A673 (cell line): ENCODE measurements at regions not wholly inside any gene's neighbourhood (a gene's known extent, or its start where the extent isn't known, plus 50 kb on each side); places are given as distances from the start of the nearest gene placed in this dataset.

Source experiments
- EZH2 ChIP-seq: fragments of 200-600 bp; sonication (generic); IDR thresholded peaks from 2 replicates; pipeline ENCODE4 v1.6.1; 2017; ENCODE audit warnings: borderline replicate concordance, low read depth, mild to moderate bottlenecking, mixed read lengths, antibody characterized with exemption, low read length; ENCODE audit not compliant: poor library complexity, severe bottlenecking
- TF ChIP-seq, protein P1 (sequence below): fragments of 300-800, 200-600 bp; sonication (generic); conservative IDR thresholded peaks from 2 replicates; pipeline ENCODE4 v1.5.1; 2017; ENCODE audit warnings: low read depth, mild to moderate bottlenecking, antibody characterized with exemption, low read length, moderate library complexity, mixed read lengths

DNA sequence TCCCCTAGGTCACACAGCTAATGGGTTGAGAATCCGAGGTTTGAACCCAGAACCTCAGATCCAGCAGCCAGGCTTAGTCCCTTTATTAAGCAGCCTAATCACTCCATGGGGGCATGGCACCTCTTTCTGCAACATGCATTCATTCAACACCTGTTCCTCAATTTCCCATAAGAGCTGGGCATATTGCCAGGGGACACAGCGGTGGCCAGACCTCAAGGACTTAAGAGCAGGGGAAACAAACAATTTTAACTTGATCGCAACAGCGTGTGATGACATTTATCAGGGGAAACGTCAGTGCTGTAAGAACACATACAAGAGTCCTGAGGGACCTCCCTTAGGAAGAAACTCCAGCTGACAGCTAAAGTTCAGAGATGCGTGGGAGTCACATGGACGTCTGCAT, 267.4 kb upstream of the CDH4 start:
- TF ChIP-seq, protein P1, sequence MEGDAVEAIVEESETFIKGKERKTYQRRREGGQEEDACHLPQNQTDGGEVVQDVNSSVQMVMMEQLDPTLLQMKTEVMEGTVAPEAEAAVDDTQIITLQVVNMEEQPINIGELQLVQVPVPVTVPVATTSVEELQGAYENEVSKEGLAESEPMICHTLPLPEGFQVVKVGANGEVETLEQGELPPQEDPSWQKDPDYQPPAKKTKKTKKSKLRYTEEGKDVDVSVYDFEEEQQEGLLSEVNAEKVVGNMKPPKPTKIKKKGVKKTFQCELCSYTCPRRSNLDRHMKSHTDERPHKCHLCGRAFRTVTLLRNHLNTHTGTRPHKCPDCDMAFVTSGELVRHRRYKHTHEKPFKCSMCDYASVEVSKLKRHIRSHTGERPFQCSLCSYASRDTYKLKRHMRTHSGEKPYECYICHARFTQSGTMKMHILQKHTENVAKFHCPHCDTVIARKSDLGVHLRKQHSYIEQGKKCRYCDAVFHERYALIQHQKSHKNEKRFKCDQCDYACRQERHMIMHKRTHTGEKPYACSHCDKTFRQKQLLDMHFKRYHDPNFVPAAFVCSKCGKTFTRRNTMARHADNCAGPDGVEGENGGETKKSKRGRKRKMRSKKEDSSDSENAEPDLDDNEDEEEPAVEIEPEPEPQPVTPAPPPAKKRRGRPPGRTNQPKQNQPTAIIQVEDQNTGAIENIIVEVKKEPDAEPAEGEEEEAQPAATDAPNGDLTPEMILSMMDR: no peak
- no peak for TF ChIP-seq EZH2
